A172 (cell line): ENCODE measurements at regions not wholly inside any gene's neighbourhood (a gene's known extent, or its start where the extent isn't known, plus 50 kb on each side); places are given as distances from the start of the nearest gene placed in this dataset.

ENCODE experiments used
- DNase-seq: peaks from one replicate; pipeline ENCODE4 v3.0.0-alpha.2; 2015; ENCODE audit warnings: low spot score

GRCh38 chr15:98025237-98025636, 64.7 kb downstream of the ARRDC4 start:
- peak; percentile 46 for DNase-seq

GRCh38 chr15:98034731-98035130, 74.2 kb downstream of the ARRDC4 start:
- no peak for DNase-seq

- no peak for DNase-seq
These were observed 74.6 kb downstream of the ARRDC4 start for GRCh38 chr15:98035134-98035533.

- no peak for DNase-seq
These were observed 75.1 kb downstream of the ARRDC4 start for GRCh38 chr15:98035577-98036010.

DNA sequence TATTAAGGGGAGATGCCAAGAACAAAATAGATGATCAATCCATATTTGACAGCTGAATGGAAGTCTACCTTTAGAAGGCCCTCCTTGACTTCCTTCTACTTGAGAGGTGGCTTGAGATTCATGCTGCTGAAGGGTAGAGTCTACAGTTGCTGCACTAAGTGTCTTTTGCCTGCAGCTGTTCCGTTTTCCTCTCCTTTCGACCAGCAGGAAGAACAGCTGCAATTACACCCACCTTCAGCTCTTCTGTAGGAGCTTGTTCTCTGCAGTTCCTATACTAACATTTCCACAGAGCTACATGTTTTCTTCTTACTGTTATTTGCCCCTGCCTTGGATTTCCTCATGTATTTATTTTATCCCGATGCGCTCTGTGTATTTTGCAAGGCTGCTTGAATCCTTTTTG, 79.1 kb downstream of the ARRDC4 start:
- DNase-seq, result no peak

GRCh38 chr15:98040146-98040545, 79.6 kb downstream of the ARRDC4 start:
- DNase-seq, result no peak

GRCh38 chr15:98043160-98044014, 82.9 kb downstream of the ARRDC4 start:
- no peak for DNase-seq

- no peak for DNase-seq
These were observed 91.2 kb downstream of the ARRDC4 start for GRCh38 chr15:98051734-98052133.

DNA sequence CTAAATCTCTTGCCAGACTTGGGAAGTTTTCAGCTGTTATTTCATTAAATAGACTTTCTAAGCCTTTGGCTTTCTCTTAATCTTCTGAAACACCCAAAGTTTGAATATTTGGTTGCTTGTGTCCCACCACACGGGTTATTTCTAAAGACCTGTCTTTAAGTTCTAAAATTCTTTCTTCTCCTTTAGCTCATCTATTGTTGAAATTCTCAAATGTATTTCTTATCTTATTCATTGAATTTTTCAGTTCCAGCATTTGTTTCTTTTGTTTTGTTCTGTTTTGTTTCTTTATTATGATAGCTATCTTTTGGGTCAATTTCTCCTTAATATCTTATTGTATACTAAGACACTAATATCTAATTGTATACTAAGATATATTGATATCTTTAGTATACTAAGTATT, 97.0 kb downstream of the ARRDC4 start:
- no peak for DNase-seq

- DNase-seq, result no peak
These were observed 102.4 kb downstream of the ARRDC4 start for GRCh38 chr15:98062869-98063268.

DNA sequence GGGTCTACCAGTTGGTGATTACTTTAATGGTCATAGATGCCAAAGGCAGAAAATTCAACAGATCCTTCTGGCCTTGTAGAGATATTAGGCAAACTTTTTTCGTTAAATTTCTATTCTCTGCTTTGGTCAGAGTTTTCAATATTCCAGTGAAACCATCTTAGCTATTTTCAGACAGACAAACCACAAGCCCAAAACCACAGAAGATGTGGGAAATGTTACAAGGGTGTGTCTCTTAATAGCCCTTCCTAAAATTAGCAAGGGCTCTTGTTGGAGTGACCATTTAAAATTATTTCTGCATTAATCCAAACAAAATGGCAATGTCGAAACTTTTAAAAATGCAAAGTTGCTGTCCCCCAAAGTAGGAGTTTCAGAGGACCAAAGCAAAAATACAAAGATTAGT, 102.8 kb downstream of the ARRDC4 start:
- DNase-seq, result no peak

- DNase-seq, result no peak
These were observed 103.4 kb downstream of the ARRDC4 start for GRCh38 chr15:98063871-98064270.

DNA sequence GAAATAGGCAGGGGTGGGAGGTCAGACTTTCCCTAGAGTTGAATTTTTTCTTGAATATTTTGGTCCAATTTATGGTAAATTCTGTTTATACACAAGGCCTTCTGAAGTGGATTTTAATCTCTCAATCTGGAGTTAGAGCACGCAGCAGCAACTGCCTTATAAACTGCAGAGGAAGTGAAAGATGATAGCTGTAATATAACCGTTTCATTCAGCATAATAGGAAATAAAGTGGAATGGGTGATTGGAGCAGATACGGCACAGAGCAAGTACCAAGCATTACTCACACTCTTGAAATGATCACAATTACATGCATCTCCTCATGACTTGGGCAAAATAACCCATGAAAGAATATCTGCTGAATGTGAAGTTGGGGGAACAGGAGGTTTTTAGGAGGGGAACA, 106.8 kb downstream of the ARRDC4 start:
- DNase-seq, result no peak

DNA sequence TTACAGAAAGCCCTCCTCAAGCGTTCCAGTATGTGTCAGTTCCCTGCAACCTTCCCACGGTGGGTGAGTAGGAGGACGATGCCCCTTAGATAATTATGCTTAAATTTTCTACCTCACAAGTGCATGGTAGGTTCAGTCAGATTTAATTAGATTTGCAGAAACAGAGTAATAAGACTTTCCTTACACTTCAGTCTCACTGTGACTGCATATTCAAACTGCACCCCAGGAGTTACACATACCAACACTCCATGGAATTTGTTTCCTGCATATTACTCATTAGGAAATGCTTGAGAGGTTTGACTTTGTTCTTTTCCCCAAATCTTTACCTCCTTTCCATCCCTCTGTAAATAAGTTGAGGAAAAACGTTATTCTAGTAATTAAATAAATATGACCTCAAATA, 108.8 kb downstream of the ARRDC4 start:
- DNase-seq, result no peak

GRCh38 chr15:98070137-98070536, 109.6 kb downstream of the ARRDC4 start:
- no peak for DNase-seq

DNA sequence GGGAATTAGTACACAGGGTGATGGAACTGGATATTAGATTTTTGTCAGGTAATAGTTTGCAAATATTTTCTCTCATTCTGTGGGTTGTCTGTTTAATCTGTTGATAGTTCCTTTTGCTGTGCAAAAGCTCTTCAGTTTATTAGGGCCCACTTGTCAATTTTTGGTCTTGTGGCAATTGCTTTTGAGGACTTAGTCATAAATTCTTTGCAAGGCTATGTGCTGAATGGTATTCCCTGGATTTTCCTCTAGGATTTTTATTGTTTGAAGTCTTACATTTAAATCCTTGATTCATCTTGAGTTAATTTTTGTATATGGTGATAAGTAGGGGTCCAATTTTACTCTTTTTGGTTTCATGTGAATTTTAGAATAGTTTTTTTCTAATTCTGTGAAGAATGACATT, 111.3 kb downstream of the ARRDC4 start:
- DNase-seq, result no peak

GRCh38 chr15:98075441-98075840, 114.9 kb downstream of the ARRDC4 start:
- DNase-seq, result no peak

DNA sequence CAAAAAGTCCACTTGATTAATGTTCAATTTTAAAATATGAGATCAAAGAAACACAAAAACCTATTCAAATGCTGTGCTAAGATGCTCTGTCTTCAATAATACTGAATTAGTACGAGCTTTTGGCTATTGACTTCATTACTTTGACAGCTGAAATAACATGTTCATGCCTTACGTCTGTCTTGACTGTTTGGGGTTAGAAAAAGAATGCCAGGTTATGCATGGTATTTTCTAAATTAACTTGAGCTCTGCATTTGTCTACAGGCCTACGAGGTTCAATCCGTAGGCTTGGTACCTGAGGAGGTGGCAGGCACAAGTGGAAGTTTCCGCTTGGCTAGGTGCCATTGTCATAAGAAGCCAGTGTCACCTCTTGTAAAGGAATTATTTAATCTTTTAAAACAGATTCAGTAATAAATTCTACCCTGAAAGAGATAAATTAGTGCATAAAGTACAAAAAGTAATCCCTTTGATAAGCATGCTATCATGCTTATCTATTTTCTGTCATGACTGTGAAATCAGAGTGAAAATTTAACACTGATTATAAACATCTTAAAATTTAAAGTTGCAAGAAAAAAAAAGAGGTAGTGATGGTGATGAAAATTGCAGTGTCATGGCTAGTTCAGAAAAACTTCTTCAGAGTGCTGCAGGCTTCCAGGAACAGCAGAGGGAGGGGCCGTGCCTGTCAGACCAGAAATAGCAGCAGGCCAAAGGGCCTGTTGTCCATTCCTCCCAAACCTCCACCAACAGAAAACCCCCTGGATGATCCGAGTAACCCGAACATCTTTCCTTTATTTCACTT, 115.7 kb downstream of the ARRDC4 start:
- DNase-seq, result no peak

- DNase-seq, result peak; percentile 36
These were observed 116.7 kb downstream of the ARRDC4 start for GRCh38 chr15:98077186-98077585.

- no peak for DNase-seq
These were observed 120.3 kb downstream of the ARRDC4 start for GRCh38 chr15:98080791-98081190.

GRCh38 chr15:98083203-98083910, 122.9 kb downstream of the ARRDC4 start:
- no peak for DNase-seq

DNA sequence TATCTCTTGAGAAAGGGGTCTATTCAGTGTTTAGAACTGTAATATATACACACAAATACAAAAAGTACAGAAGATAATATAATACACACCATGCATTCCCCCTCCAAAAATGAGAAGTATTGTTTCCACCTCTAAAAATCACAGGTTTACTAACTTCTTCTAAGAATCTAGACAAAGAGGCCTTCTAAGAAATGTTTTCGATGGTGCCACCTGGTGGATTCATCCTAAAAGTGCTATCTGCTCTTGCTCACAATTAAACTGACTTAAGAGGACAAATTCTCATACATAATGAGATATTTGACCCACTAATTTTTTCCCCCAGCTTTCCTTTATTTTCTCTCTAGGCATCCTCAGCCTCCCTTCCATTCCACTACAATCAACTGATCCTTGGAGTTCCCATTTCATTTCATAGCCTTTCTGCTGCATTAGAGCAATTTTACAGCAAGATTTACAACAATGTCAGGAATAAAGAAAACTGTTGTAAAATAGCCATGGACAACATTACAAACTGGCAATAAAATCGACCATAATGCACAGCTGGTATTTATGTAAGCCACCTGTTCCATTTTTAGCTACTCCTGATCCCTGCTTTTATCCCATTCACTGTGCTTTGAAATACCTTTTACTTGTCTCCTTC, 124.6 kb downstream of the ARRDC4 start:
- DNase-seq, result peak; percentile 66
